Right forelimb (tissue), 1 donor: ENCODE measurements at regions not wholly inside any gene's neighbourhood (a gene's known extent, or its start where the extent isn't known, plus 50 kb on each side); places are given as distances from the start of the nearest gene placed in this dataset.
"Not testable (repeated sequence)": the region's sequence is repeated elsewhere in the genome, so short reads cannot be mapped to it uniquely, and the experiment has no call there.

Experiments used
- DNase-seq: peaks from one replicate; pipeline ENCODE4 v3.0.0-alpha.2; 2018

DNA sequence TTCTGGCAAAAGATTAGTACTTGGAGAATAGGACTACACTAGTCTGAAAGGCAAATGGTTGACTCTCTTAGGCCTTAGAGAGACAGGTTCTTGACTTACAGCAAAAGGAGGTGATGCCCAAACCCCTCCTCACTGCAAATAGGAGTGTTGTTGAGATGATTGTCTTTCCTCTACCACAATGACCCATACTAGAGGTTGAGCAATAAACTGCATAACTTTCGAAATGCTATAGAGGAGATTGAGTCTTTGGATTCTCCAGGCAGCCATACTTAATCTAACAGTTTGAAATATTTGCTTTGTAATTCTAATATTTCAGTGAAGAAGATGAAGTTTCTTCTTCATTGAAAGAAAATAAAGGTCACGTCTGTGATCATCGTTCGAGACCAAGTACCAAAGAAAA is 498.5 kb upstream of the GBE1 start:
- no peak for DNase-seq

DNA sequence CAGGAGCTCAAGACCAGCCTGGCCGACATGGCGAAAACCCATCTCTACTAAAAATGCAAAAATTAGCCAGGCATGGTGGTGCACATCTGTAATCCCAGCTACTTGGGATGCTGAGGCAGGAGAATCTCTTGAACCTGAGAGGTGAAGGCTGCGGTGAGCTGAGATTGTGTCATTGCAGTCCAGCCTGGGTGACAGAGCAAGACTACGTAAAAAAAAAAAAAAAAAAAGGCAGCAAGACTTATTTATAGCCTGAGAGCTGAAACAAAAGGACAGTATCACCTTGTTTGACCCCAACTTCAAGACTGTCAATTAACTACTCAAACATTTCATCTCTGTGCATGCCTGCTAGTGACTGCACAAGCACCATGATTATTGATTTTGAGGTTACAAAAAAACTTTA is 478.9 kb upstream of the GBE1 start:
- DNase-seq = no peak

DNA sequence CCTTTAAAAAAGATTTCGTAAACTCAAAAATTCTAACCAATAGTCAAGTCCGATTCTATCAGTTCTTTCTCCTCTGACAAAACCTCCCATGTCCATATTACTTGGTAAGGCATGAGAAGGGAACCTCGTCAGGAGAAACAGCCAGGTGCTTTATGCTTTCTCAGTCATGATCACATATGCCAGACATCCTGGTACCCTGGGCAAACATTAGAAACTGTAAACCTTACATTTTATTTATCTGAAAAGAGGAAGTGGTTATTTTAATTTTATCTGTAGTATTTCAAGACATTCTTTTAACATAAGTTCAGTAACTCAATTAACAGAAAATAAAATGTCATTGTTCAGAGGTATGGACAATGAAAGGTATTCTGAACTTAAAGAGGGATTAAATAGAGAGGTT is 474.8 kb upstream of the GBE1 start:
- DNase-seq = no peak

DNA sequence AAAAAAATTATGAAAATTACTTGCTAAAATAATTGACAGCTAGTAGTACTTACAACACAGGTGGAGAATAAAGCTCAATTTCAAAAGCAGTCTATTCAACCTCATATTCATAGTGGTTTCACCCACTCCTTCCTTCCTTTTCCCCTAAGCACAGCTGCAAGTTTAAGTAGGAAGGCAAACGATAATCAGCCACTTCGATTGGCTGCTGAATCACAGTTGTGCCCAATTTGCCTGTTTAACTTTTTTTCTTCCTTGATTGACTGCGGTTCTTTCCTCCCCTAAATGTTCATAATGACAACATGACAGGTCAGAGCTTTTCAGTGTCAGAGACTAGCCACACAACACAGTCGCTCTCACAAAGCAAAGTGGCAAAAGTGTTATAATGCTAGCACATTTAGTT is 468.0 kb upstream of the GBE1 start:
- DNase-seq = no peak

DNA sequence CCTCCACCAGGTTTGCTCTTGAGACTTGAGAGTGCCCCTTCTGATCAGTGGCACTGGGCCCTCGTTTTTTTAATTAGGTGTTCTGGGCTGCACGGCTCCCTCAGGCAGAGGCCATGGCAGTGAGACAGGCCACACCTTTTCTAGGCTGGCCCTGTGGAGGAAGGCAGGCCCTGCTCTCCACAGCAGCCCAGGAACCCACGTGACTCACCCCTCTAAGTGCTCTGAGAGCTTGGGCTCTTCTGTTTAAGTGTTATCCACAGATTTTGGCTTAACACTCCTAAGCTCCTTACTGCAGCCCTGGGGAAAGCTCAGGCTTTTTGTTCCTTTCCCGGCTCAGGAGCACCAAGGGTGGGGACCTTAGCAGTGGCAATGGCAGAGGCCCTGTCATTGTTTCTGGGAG is 463.2 kb upstream of the GBE1 start:
- DNase-seq = no peak

DNA sequence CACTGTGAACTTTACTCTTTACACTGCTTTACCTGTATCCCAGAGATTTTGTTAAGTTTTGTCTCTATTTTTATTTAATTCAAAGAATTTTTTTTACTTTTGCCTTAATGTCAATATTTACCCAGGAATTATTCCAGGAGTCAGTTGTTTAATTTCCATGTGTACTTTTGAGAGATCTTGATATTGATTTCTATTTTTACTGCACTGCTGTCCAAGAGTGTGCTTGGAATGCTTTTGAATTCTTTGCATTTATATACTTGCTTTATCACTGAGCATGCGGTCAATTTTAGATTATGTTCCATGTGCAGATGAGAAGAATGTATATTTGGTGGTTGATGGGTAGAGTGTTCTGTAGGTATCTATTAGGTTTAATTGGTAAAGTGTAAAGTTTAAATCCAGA is 461.0 kb upstream of the GBE1 start:
- DNase-seq = no peak

DNA sequence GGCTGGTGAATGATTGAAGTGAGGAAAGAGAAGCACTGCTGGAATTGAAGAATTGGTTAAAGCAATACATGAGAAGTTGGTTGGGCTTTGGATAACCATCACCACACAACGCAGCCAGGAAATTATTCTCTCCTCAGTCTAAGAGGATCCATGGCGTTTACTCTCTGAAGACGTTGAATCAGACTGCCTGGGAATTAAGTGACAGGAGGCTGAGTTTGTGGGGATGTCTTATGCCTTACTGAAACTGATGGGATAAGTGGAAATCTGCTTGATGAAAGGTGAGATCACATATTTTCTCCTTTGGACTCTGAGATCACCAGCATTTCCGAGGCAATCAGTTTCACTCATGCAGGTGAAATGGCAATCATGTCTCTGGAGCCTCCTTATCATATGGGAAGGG is 456.1 kb upstream of the GBE1 start:
- DNase-seq = no peak

DNA sequence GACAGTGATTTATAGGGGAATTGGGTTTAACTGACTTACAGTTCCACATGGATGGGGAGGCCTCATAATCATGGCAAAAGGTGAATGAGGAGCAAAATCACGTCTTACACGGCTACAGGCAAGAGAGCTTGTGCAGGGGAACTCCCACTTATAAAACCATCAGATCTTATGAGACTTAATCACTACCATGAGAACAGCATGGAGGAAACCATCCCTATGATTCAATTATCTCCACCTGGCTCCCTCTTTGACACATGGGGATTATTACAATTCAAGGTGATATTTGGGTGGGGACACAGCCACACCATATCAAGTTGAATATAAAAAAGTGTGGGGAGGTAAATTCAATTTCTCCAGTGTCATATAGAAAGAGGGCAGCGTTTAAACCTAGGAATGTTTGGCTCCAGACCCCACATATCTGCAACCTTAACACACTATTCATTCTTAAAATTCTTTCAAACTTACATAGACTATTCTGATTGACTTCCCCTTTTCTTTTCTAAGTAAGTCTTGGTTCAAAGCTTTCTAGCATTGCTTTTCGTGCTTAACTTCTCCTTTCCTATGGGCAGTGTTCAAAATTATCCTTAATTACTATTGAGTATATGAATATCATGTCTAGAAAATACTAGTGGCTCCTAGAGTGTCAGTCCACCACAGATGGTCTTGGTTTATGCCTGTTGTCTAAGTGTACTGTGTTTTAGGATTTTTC is 446.7 kb upstream of the GBE1 start:
- no peak for DNase-seq

DNA sequence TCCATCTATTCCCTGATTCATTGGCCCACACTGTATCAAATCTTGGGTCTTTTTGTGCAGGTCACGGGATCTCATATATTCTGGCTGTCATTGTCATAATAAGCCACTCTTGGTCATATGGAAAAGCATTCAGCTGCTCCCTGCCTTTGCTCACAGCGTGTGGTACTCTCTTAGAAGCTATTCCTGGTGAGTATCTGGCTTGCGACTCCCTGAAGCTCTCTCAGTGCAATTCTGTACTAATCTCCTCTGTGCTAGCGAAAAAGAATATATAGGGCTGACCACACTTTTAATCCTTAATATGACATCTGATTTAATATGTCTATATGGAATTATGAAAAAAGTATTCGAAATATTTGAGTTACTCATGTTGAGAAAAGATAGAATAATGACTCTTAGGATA is 440.8 kb upstream of the GBE1 start:
- DNase-seq = no peak

DNA sequence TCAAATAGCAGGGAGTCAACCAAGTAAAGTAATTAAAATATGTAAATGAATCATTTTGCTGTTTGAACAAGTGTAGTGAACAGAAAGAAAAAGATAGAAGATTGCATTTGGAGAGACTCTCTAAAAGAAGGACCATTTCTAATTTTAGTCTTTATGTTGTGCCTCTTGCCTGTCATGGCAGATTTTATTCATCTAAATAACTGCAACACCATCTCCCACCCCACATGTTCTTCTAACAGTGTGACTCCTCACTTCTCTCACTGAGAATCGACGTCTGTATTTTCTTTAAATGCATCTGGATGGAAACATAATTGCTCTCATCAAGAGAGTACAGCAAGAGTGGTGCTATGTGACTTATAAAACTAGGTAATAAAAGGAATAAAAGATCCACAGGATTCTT is 439.9 kb upstream of the GBE1 start:
- DNase-seq = no peak

DNA sequence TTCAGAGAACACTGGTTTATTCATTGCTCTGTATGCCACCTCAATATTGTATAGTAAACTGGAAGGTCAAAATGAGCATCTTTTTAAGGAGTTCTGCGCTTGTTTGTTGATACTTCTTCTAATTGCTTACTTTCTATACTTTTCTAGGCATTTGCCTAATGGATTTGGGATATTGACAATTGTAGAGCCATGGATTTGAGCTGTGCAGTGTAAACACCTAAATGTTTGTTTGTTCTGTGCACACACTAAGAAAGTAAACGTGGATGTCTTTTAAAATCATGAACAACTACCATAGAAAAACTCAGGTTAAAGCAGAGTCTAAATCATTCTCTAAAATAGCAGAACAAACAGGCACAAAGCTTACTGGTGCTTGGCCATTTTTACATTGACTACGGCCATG is 436.6 kb upstream of the GBE1 start:
- DNase-seq = no peak

DNA sequence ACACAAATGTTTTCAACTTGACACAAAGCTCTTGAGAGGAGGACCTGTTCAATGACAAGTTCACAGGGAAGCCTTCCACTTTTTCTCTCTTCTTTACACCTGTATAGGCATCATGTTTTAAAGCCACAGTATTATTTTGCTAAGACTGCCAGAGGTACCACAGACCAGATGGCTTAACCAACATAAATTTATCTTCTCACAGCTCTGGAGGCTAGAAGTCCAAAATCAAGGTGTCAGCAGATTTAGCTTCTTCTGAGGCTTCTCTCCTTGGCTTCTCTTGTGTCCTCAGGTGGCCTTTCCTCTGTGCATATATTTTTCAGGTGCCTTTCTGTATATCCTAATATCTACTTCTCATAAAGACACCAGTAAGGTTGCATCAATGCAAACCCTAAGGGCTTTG is 435.2 kb upstream of the GBE1 start:
- DNase-seq = no peak

DNA sequence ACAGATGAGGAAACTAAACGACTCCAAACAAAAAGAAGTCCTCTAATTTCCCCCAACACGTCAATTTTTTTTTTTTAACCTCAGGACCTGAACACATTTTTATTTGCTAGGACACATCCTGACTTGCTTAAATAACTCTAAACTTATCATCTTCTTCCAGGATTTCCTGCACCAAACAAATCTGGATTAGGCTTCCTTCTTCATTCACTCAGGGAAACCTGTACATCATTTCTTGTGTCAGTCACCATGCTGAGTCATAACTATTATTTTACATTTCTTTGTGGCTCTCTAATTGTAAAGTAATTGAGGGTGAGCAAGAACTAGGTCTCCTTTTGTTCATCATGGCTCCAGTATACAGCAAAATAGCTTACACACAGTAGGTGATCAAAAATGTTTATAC is 433.4 kb upstream of the GBE1 start:
- no peak for DNase-seq

DNA sequence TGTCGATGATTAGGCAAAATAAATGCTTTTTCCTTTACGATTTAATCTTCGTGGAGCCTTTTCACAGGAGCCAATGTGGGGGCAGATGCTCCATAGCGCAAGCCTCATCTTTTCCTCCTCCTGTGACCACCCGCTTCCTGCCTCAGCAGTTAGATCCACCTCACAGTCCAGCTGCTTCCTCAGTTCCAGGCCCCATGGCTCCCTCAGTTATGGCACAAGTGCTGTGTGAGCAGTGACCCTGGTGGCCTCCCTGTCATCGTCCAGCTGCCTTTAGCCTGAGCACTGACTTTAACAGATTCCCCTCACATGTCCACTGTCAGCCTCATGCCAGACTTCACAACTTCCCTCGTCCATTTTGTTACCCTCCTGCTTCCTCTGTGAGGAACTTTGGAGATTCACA is 424.6 kb upstream of the GBE1 start:
- no peak for DNase-seq

DNA sequence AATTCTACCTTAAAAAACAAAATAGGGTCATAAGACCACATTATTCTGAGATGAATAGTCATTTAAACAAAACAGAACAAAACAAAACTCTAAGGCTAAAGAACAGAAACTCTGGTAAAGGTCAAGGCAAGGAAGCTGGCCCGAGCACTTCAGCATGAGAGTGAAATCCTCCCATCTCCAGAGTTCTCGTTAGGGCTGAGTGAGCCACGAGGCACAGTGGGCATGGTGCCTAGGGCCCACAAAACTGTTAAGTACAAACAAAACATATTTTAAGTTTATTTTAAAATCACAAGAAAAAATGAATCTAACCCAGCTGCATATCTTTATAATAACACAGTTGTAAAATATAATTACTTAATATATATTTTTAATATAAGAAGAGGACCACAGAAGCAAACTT is 417.8 kb upstream of the GBE1 start:
- DNase-seq = no peak

DNA sequence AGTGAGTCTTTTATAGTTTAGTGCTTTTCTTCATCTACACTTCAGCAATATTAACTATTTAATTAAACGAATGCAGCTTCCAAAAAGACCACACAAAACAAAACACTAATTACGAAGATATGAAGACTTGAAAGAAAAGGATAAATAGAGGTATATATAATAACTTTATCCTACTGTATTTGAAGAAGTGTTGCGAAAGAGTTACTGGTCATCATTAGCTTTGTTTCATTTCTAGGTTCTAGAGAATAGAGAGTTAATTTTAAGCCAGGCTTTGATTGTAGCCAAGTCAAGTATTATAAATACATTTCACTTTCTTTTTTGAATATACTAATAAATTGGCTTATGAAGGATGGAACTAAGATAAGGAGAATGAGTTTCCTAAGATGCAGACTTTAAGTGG is 416.8 kb upstream of the GBE1 start:
- no peak for DNase-seq

DNA sequence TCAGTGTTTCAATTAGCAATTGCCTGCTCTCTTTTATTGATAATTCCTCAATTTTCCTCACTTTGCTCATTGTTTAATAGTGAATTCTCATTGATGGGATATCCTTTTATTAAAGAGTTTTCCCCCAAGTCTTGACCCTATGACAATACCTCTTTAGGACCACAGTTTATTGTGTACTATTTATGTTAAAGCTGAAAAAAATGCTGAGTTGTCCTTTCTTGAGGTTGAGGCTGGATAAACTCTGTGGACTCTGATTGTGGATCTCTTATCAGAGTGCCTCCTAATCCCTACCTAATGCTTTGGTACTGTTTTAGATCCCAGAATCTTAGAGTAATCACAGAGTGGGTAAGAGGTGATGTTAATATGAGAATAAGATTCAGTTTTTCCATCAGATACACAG is 416.3 kb upstream of the GBE1 start:
- DNase-seq = no peak

DNA sequence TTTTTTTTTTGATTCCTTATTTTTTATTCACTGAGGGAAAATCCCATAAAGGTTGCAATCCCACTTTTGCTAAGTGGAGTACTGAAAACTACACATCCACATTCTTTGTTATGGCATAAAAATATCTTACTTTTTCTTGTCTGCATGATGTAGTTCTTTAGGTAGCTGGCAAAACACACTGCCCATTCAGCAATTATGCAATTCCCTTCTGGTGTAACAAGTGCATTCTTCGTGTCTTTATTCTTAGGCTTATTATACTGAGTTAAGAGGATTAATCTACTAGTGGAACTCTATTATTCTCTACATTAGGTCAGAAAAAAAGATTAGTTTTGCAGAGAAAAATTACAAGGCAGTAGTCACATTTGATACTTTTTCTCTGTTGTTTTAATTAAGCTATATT is 403.8 kb upstream of the GBE1 start:
- no peak for DNase-seq

DNA sequence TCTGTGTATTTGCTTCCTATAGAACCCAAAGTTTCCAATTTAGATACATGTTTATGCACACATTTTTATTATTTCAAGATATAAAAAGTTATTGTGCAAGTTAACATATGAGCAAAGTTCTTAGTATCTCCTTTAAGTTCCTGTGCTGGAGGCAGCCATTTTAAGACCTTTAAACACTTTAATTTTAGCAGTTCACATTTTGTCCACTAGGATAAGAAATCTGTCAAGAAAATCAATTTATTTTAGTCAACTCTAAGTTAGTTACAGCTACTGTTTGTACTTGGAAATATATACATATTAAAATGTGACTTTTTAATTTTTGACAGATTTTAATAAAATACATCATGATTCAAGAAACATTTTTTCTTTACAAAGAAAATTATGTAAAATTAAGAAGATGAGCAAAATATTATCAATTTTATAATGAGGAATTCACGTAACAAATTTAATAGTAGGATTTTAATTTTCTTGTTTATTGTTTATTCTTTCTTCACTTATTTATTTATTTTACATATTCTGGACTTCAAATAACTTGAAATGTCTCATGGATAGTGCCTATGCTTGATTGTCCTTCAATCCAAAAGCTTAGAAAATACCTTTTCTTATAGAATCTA is 402.6 kb upstream of the GBE1 start:
- no peak for DNase-seq

DNA sequence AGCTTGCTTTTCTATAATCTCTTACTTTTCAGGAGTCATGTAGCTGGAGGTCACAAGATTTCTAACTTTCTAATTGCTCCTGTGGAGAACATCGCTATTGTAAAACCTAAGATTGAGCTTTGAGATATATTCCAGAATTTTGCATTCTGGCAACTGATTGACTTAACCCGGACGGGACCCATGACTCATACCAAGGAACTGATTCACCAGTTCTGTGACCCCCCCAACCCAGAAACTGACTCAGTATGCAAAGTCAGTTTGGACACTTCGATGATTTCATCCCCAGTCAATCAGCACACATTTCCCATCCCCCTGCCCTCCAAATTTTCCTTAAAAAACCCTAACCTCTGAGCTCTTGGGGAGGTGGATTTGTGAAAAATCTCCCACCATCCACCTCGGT is 396.5 kb upstream of the GBE1 start:
- DNase-seq = no peak

DNA sequence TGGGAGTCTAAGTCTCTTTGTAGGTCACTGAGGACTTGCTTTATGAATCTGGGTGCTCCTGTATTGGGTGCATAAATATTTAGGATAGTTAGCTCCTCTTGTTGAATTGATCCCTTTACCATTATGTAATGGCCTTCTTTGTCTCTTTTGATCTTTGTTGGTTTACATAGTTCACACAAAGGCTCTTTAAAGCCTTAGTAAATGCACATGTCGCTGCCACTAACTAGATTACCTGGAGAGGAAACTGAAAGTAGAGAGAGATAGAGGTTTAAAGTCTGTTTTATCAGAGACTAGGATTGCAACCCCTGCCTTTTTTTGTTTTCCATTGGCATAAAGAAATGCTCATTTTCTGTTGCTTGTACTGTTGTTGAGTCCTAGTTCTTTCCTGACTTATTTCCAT is 392.4 kb upstream of the GBE1 start:
- not testable (repeated sequence) for DNase-seq

DNA sequence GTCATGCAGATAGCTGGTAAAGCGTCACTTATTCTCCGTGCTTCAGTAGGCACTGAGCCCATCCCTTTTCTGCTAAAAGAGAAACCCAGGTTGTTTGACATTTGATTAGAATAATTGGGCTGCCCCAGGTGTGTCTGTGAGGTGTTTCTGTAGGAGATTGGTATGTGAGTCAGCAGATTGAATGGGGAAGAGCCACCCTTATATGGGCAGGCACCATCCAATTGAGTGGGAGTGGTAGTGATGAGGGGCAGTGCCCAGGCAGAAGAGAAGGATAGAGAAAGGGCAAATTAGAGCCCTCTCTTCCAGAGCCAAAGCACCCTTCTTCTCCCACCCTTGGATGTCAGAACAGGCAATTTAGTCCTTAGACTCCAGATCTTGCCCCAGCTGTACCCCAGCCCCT is 384.3 kb upstream of the GBE1 start:
- no peak for DNase-seq

DNA sequence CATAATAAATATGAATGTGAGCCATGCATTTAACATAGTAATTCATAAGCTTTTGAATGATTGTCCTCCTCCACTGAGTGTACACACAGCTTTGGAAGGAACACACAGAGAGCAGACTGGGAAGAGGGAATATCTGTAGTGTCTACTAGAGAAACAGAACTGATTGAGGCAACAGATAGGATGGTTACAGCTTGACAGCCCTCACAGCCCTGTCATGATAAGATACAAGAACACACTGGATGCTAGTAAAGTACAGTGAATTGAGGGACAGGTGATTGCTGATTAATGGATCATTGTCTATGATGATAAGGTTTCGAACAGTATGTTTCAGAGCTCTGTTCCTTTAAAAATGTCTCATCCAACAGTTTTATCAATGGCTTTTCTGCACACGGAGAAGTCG is 383.4 kb upstream of the GBE1 start:
- DNase-seq = no peak

DNA sequence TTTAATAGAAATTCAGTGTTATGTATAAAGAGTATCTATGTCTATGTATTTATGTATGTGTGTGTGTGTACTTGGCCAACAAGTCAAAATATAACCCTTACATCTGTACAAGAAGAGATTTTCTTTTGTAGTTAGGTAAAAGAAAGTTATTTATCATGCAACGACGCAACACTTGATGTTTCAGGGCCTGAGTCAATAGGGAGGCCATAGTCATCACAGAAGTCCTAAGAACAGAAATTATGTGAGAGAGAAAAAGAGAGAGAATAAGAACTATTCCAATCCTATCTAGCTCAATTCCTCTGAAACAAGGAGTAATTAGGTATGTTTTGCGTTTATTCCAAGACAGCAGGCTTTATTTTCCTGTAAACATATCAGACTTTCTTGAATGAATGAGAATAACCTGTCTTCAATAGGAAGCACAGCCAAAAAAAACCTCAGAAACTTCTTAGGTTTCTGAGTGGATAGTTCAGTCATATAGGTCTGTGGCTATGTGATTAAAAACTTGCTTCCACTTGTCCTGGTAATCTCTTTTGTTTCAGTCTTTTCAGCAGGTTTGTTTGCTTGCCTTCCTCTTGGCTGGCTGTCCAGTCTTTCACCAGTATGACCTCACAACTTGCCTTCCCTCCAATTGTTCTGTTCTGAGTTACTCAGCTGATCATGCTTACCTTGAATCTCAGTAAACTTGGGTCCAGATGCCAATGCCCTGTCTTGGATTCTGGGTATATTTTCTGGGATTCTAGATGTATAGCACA is 382.4 kb upstream of the GBE1 start:
- no peak for DNase-seq

DNA sequence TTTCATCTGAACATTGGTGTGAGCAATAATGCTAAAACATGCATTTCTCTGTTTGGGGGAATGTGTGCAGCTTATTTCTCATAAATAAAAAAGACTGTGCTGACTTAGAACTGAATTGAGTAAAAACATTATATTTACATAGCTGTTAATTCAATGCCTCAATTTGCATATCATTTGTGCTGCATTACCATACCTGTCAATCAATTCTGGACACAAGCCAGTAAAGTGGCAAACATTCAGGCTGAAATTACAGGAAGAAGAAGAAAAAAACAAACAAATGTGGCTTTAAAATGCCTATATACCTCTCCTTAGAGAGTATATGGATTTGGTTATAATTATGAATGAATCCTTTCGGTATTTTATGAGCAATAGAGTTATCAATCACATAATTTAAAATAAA is 380.1 kb upstream of the GBE1 start:
- DNase-seq = no peak
